Liver (tissue), 2 donors: ENCODE measurements at regions not wholly inside any gene's neighbourhood (a gene's known extent, or its start where the extent isn't known, plus 50 kb on each side); places are given as distances from the start of the nearest gene placed in this dataset.

Source experiments
- MAX ChIP-seq: IDR thresholded peaks from 2 replicates; pipeline ENCODE4 v1.6.1; 2016; ENCODE audit warnings: antibody characterized with exemption
- TF ChIP-seq, protein P1 (sequence below): fragments of 150-350 bp; IDR thresholded peaks from 2 replicates; pipeline ENCODE4 v1.5.1; 2017; ENCODE audit warnings: improper control_type of control experiment, low read depth, low read length; ENCODE audit not compliant: missing input control
- donor health status: healthy.

DNA sequence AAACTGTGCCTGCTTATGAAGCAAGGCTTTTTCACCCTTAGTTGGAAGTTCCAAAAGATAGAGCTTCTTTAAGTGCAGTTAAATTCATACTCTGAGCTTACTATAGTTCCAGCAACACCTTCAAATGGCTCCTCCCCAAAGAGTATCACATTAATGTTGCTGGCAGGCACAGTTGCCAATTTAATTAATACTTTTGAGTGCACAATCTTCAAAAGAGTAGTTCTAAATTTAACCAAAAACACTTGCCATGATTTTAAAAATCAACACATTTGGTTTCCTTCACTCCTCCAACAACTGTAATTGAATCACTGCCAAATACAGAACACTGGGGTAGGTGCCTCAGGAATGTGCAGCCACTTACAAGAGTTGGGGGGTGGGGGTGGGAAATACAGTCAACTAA lies 150.6 kb upstream of the UBE2E3 start:
- no peak for TF ChIP-seq MAX
- TF ChIP-seq, protein P1, sequence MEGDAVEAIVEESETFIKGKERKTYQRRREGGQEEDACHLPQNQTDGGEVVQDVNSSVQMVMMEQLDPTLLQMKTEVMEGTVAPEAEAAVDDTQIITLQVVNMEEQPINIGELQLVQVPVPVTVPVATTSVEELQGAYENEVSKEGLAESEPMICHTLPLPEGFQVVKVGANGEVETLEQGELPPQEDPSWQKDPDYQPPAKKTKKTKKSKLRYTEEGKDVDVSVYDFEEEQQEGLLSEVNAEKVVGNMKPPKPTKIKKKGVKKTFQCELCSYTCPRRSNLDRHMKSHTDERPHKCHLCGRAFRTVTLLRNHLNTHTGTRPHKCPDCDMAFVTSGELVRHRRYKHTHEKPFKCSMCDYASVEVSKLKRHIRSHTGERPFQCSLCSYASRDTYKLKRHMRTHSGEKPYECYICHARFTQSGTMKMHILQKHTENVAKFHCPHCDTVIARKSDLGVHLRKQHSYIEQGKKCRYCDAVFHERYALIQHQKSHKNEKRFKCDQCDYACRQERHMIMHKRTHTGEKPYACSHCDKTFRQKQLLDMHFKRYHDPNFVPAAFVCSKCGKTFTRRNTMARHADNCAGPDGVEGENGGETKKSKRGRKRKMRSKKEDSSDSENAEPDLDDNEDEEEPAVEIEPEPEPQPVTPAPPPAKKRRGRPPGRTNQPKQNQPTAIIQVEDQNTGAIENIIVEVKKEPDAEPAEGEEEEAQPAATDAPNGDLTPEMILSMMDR, result no peak
